Stimulated activated effector memory CD8-positive, alpha-beta T cell treated with anti-CD3 and anti-CD28 coated beads, Interleukin-12 subunit alpha, Interleukin-12 subunit beta, amount 100 ng/mL, for 72 hours (primary cell): ENCODE measurements at regions not wholly inside any gene's neighbourhood (a gene's known extent, or its start where the extent isn't known, plus 50 kb on each side); places are given as distances from the start of the nearest gene placed in this dataset.
A peak's percentile ranks its signal among the peaks of the same experiment; 100 is the strongest.

Experiments used
- ATAC-seq: fragments of 150-1000 bp; cut with Tn5 transposase; 2 replicates; pipeline ENCODE4 v1.10.0; 2021
- DNase-seq, 2 donors: peaks; one replicate each; pipeline ENCODE4 v3.0.0; 2021 to 2022; ENCODE audit warnings: low spot score in 2 of 2
- H3K27ac Mint-ChIP-seq: one replicate; pipeline ENCODE4 v1.8.0; 2022; ENCODE audit warnings: mild to moderate bottlenecking, mixed read lengths
- H3K36me3 Mint-ChIP-seq: one replicate; pipeline ENCODE4 v1.8.0; 2022; ENCODE audit warnings: mild to moderate bottlenecking, mixed read lengths
- H3K4me1 Mint-ChIP-seq: one replicate; pipeline ENCODE4 v1.8.0; 2022; ENCODE audit warnings: mixed read lengths
- H3K4me3 Mint-ChIP-seq: one replicate; pipeline ENCODE4 v1.8.0; 2022; ENCODE audit warnings: mild to moderate bottlenecking, mixed read lengths
- H3K9me3 Mint-ChIP-seq: one replicate; pipeline ENCODE4 v1.8.0; 2022; ENCODE audit warnings: mixed read lengths

DNA sequence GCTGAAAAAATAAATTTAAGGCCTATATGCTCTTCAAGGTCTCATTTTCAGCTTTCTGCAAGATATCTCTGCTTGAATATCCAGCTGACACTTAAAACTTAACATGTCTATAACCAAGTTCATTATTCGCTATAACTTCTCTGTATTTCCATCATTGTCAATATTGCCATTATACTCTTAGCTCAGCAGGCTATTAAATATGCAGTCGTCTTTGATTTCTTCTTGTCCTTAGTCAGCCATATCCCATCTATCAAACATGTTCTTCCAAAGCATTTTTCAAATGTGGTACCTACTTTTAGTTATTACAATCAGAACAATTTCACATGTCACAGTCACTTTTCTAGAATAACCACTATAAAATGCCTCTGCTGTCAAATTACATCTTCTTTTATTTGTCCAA lies 1364.1 kb downstream of the ARAP2 start:
- H3K4me1 Mint-ChIP-seq: no peaks in the 10 kb centered on the region
- H3K9me3 Mint-ChIP-seq: peaks cover 24% of the 10 kb centered on the region
- H3K36me3 Mint-ChIP-seq: no peaks in the 10 kb centered on the region
- no peak for DNase-seq
- no peak overlapping the region for H3K4me3 Mint-ChIP-seq
- ATAC-seq: no peak
- H3K27ac Mint-ChIP-seq: no peak overlapping the region

DNA sequence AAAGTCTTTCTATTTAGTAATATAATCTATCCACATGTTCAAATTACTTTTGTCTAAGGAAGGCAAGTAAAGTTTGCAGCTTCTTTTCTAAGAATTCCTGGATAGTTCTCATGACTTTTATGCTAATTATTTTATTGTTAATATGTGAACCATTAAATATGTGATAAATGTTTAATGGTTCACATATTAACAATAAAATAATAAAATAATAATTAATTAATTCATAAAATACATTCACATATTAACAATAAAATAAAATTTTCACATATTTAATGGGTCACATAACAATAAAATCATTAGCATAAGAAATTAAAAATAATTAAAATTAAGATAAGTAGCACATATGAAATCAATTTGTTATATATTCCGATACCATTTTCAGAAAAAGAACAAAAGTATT lies 1352.4 kb downstream of the ARAP2 start:
- H3K9me3 Mint-ChIP-seq: peaks cover 6% of the 10 kb centered on the region
- H3K4me1 Mint-ChIP-seq: no peaks in the 10 kb centered on the region
- H3K36me3 Mint-ChIP-seq: no peaks in the 10 kb centered on the region
- ATAC-seq (no peak), DNase-seq (no peak)
- H3K4me3 Mint-ChIP-seq: no peak overlapping the region
- no peak overlapping the region for H3K27ac Mint-ChIP-seq

DNA sequence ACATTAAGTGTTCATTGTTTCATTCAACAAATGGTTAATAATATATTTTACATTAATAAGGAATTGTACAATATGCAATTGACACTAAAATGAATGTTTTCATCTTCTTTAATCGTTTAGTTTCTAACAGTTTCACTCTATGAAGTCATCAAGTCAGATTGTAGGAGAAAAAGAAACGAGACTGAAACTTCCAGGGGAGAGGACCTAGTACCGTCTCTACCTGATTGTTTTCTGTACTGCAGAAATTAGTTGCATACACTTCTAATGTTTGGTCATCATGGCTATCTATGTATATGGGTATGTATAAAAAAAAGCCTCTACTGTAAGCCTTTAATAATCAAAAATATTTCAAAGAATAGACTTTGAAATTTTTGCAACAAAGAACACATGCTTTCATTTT lies 1350.9 kb downstream of the ARAP2 start:
- DNase-seq (no peak), ATAC-seq (no peak)
- H3K27ac Mint-ChIP-seq: no peak overlapping the region
- peaks cover 6% of the 10 kb centered on the region for H3K9me3 Mint-ChIP-seq
- H3K4me1 Mint-ChIP-seq: no peaks in the 10 kb centered on the region
- H3K36me3 Mint-ChIP-seq: no peaks in the 10 kb centered on the region
- no peak overlapping the region for H3K4me3 Mint-ChIP-seq

DNA sequence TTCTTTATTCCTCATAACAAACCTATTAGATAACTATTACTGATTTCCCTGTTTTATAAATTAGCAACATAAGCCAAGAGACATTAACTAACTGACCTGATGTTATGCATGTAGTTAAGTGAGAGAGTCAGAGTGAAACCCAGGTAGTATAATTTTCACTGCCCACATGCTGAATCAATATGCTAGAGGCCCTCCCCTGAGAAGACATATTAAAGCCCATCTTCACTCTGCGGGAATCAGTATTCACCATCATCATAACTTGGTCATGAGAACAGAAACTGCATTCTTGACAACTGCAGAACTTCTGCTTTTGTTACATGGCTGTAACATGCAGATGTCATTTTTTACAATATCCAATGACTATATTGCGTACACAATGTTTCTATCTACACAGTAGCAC lies 1324.3 kb downstream of the ARAP2 start:
- no peak for ATAC-seq

DNA sequence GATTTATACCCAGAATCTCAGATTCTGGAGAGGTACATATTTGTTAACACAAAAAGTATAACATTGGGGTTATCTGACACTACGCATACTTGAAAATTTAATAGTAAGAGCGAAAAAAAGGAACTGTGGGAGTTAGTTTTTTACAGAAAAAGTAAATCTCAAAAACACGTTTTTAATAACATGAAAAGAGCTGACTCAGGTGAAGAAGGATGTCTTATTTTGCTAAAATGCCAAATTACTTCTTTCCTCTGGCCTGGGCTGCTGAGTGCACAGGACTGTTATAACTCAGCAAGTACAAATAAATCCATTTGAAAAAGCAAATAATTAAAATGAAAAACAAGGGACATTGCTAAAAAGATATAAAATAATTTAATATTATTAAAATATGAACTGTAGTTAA lies 1322.9 kb downstream of the ARAP2 start:
- Mint-ChIP-seq H3K27ac (no peak overlapping the region), H3K36me3 (no peaks in the 10 kb centered on the region), H3K9me3 (peaks cover 11% of the 10 kb centered on the region), H3K4me3 (no peak overlapping the region), H3K4me1 (no peaks in the 10 kb centered on the region)
- DNase-seq (no peak), ATAC-seq (no peak)

More for the DNA sequence above, 1324.3 kb downstream of the ARAP2 start:
- Mint-ChIP-seq H3K9me3 (peaks cover 13% of the 10 kb centered on the region), H3K4me1 (no peaks in the 10 kb centered on the region), H3K4me3 (no peak overlapping the region), H3K27ac (no peak overlapping the region), H3K36me3 (no peaks in the 10 kb centered on the region)
- no peak for DNase-seq

DNA sequence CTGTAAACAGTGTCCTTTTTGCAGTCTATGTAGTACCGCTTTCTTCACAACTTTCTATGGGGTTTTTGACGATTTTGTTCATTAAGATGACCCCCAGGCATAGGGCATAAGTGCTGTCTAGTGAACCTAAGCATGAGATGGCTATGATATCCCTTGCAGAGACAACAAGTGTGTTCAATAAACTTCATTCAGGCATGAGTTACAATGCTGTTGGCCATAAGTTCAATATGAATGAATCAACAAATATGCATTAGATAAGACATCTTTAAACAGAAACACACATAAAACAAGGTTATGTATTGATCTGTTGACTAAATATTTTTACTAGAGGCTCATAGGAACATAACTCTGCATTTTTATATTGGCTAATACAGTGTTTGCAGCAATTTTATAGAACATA lies 1322.0 kb downstream of the ARAP2 start:
- Mint-ChIP-seq H3K36me3 (no peaks in the 10 kb centered on the region), H3K4me3 (no peak overlapping the region), H3K4me1 (no peaks in the 10 kb centered on the region), H3K9me3 (peaks cover 11% of the 10 kb centered on the region), H3K27ac (no peak overlapping the region)
- ATAC-seq (no peak), DNase-seq (no peak)

DNA sequence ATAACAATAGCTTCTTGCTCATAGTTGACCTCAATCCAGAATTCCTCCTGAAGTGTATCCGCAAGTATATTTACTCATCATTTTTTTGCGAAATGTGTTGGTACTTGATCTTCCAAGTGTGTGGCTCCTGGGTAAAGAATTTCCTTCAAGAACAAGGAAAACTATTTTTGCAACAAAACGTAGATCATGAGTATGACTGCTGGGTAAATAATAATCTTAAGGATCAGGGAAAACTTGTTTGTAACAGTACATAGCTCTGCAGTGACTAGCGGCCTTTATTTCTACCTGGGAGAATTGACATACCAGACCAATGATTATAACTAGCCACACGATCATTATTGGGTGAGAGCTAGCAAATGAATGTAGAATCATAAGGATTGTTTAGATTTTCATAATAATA lies 1311.7 kb downstream of the ARAP2 start:
- ATAC-seq (no peak), DNase-seq (no peak)
- Mint-ChIP-seq H3K4me3 (no peak overlapping the region), H3K27ac (no peak overlapping the region), H3K36me3 (no peaks in the 10 kb centered on the region), H3K9me3 (peaks cover 11% of the 10 kb centered on the region), H3K4me1 (no peaks in the 10 kb centered on the region)

DNA sequence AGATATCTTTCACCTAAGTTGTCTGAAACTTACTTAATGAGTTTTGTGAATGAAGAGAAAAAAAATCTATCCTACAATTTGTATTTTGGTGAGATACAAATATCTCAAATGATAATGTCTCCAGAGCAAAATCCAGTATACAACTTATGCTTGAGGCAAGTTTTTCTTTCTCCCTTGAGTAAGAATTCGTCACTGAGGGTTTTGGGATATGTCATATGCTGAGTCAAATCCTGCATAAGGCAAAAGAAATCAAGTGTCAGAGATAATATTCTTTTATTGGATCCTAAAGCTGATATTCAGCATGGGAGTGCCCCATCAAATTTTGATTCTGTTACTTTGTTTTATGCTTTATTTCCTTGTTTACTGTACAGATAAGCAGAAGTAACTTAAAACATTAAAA lies 1308.6 kb downstream of the ARAP2 start:
- DNase-seq: no peak
- Mint-ChIP-seq H3K4me1 (no peaks in the 10 kb centered on the region), H3K27ac (no peak overlapping the region), H3K36me3 (no peaks in the 10 kb centered on the region), H3K9me3 (peaks cover 11% of the 10 kb centered on the region), H3K4me3 (no peak overlapping the region)
- ATAC-seq: no peak

DNA sequence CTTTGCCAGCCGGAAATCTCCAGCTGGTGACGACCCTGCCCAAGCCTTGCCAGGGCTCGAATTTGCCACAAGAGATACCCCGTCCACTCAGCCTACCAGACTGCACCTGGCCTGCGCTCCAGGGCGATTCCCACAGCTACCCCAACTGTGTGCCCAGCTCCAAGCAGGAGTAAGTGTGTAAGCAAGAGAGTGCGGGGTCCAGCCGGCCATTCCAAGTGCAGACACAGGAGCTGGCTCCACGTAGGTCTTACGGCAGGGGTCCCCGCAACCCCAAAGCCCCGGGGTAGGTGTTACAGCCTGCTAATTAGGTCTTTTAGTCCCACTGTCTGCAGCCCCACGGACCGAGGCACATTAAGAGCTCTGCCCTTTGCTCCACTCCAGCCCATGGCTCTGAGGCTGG lies 1305.2 kb downstream of the ARAP2 start:
- no peaks in the 10 kb centered on the region for H3K36me3 Mint-ChIP-seq
- peaks cover 9% of the 10 kb centered on the region for H3K9me3 Mint-ChIP-seq
- no peak overlapping the region for H3K27ac Mint-ChIP-seq
- DNase-seq: no peak
- peak; percentile 13 for ATAC-seq
- no peak overlapping the region for H3K4me3 Mint-ChIP-seq
- no peaks in the 10 kb centered on the region for H3K4me1 Mint-ChIP-seq

DNA sequence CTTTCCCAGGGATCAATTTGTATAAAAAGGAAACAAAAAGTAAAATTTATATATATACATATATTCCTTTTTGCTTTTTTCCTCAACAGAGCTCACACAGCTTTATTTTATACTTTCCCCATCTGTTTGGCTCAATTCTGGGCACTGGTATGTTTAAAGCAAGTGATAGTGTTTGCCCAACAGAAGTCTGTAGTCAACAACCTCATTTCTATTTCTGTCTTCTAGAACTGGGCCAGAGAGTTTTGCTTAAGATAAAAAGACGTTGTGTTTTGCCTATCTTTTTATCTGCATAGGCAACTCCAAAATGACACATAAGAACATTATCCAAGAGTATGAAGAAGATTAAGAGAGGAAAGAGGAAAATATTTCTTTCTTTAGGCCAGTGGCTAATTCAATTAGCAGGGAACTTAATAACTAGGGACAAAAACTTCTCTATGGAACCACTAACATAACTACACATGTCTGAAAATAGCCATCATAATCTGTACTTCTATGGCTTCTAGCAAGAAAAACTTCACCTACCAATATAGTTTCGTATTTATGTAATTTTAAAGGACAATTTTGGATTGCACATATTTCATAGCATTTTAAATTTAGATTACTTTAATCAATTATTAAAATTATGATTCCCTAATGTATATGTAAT lies 1300.5 kb downstream of the ARAP2 start:
- no peaks in the 10 kb centered on the region for H3K4me1 Mint-ChIP-seq
- no peak overlapping the region for H3K4me3 Mint-ChIP-seq
- ATAC-seq: no peak

DNA sequence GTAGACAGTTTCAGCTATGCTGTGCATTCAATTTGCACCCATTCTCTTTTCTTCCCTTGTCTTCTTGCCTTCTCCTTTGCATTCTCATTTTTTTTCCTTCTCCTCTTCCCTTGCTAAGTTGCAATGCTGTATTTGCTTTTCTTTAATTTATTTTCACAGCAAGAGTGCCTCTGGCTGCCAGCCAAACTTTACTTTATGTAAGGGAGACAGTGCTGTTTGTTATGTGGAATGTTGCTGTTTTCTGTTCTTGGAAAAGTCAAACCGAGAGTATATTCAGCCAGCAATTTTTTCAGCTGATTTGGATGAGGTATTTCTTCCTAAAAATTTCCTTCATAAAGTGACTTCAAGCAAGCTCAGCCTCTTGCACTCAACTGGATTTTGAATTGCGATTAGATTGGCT lies 1293.4 kb downstream of the ARAP2 start:
- no peak for DNase-seq
- no peak overlapping the region for H3K27ac Mint-ChIP-seq
- H3K4me3 Mint-ChIP-seq: no peak overlapping the region
- no peaks in the 10 kb centered on the region for H3K36me3 Mint-ChIP-seq
- H3K9me3 Mint-ChIP-seq: peaks cover 9% of the 10 kb centered on the region
- no peaks in the 10 kb centered on the region for H3K4me1 Mint-ChIP-seq
- ATAC-seq: no peak

More for the DNA sequence above, 1300.5 kb downstream of the ARAP2 start:
- H3K36me3 Mint-ChIP-seq: no peaks in the 10 kb centered on the region
- H3K9me3 Mint-ChIP-seq: peaks cover 20% of the 10 kb centered on the region
- H3K27ac Mint-ChIP-seq: no peak overlapping the region
- DNase-seq: no peak

DNA sequence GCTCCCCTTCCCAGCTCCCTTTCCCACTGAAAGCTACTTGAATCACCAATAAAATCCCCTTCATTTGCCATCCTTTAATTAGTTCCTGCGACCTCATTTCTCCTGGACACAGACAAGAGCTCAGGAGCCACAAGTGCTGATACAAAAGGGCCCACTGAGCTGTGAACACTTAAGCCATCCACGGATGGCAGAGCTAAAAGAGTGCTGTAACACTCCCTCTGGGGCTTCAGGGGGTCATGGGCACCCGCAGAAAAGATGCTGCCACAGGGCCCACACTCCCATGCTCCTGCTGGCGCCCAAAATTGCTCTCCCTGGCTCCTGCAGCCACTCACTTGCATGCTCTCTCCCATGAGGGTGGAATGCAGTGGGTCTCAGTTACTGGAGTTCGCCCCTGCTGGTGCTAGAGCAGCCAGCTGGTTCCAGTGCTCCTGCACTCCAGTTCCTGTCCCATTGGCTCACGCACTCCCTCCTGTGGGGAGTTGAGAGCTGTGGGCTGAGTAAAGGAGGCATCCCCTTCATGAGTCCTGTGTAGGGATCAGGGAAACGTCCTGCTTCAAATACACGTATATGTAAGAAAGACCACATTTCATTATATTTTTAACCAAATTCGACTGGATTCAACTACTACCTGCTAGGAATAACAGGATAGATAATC lies 1291.0 kb downstream of the ARAP2 start:
- Mint-ChIP-seq H3K36me3 (no peaks in the 10 kb centered on the region), H3K4me3 (no peak overlapping the region), H3K27ac (no peak overlapping the region), H3K4me1 (no peaks in the 10 kb centered on the region), H3K9me3 (peaks cover 12% of the 10 kb centered on the region)
- DNase-seq: no peak
- no peak for ATAC-seq

DNA sequence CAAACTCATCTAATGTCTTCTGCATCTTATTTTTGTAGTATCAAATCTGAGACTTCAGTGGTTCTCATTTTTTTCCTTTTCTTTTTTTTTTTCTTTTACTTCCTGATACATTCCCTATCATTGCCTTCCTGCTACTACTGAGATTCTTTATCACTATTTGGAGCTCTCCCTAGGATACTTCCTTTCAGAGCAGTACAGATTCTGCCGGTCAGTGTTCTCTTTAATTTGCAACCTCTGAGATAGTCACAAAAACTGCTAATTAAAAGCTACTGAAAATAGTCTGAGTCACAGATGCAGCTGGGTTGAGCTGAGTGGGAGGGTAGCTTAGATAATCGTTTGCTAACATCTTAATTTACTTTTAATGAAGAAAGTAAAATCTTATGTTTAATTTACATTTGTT lies 1279.7 kb downstream of the ARAP2 start:
- Mint-ChIP-seq H3K9me3 (peaks cover 10% of the 10 kb centered on the region), H3K36me3 (no peaks in the 10 kb centered on the region), H3K4me3 (no peak overlapping the region), H3K4me1 (no peaks in the 10 kb centered on the region), H3K27ac (no peak overlapping the region)
- no peak for DNase-seq
- no peak for ATAC-seq

DNA sequence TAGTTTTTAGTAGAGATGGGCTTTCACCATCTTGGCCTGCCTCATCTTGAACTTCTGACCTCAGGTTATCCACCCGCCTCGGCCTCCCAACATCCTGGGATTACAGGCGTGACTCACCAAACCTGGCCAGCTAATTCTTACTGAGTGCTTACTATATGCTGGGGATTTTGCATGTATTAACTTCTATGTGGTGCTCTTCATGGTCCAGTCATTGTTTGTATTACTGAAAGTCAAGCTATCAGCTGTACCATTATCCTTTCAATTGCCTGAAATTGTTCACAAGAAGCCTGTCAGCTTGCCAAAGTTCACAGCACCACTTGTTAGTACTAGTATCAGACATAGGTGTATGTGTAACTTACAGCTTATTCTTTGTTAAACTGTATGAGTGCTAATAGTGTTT lies 1272.1 kb downstream of the ARAP2 start:
- Mint-ChIP-seq H3K9me3 (peaks cover 4% of the 10 kb centered on the region), H3K4me1 (no peaks in the 10 kb centered on the region), H3K27ac (no peak overlapping the region), H3K4me3 (no peak overlapping the region), H3K36me3 (no peaks in the 10 kb centered on the region)
- no peak for DNase-seq
- ATAC-seq: no peak

DNA sequence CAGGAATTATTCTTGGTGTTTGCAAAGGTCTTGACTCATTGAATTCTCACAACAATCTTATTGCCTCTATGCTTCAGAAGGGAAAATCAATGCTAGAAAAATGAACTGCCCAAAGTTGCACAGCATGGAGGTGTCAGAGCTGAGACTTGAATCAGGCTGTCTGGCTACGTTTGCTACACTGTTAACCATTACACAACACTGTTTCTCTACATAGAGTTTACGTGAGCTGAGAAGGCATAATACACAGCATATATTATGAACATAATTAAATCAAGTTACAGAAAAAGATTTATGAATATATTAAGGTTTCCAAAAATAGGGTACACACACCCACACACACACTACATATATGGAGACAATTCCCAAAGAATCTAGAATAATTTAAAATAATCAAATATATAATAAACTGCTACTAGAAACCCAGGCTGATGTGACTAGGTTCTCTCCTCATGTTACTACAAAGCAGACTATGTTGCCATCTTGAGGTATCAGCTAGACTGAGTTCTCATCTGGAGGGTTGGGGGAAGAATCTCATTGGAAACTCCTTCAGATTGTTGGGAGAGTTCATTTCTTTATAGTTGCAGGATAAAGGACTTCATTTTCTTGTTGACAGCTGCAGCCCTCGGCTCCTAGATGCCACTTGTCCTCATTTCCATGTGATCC lies 1270.5 kb downstream of the ARAP2 start:
- Mint-ChIP-seq H3K4me1 (no peaks in the 10 kb centered on the region), H3K9me3 (peaks cover 6% of the 10 kb centered on the region), H3K4me3 (no peak overlapping the region), H3K27ac (no peak overlapping the region), H3K36me3 (no peaks in the 10 kb centered on the region)
- DNase-seq: no peak
- ATAC-seq: no peak

DNA sequence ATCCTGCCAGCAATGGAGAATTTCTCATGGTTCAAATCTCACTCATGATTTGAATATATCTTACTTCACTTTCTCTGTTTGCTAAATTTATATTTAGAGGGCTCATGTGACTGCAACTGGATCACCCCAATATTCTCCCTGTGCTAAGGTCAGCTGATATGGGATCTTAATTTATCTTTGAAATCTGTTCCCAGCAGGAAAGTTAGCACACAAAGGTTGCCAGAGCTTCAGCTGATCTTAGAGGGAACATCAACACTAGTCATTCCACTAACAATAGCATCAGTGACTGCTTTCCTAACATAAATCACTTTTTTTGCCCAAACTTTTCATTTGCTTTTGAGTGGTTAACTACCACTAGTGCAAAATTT lies 1270.0 kb downstream of the ARAP2 start:
- no peak overlapping the region for H3K4me3 Mint-ChIP-seq
- no peak for DNase-seq
- no peaks in the 10 kb centered on the region for H3K4me1 Mint-ChIP-seq
- ATAC-seq: no peak
- H3K9me3 Mint-ChIP-seq: peaks cover 6% of the 10 kb centered on the region
- H3K36me3 Mint-ChIP-seq: no peaks in the 10 kb centered on the region
- no peak overlapping the region for H3K27ac Mint-ChIP-seq
